BE2C (cell line): ENCODE measurements at regions not wholly inside any gene's neighbourhood (a gene's known extent, or its start where the extent isn't known, plus 50 kb on each side); places are given as distances from the start of the nearest gene placed in this dataset.
A peak's percentile ranks its signal among the peaks of the same experiment; 100 is the strongest.
"Not testable (repeated sequence)": the region's sequence is repeated elsewhere in the genome, so short reads cannot be mapped to it uniquely, and the experiment has no call there.

Experiments
- DNase-seq: peaks from one replicate; pipeline ENCODE4 v3.0.0-alpha.2; 2020
- H3K27me3 ChIP-seq: fragments of 250-450 bp; sonication (Bioruptor Pico); 2 replicates; pipeline ENCODE4 v1.5.1; 2020; ENCODE audit warnings: mild to moderate bottlenecking
- H3K36me3 ChIP-seq: fragments of 250-450 bp; sonication (Bioruptor Pico); 2 replicates; pipeline ENCODE4 v1.5.1; 2020; ENCODE audit warnings: mild to moderate bottlenecking
- H3K4me1 ChIP-seq: fragments of 250-450 bp; sonication (Bioruptor Pico); 2 replicates; pipeline ENCODE4 v1.5.1; 2020
- H3K4me3 ChIP-seq: 2 replicates; pipeline ENCODE4 v1.5.1; 2011; ENCODE audit warnings: low read depth, low read length
- H3K9me3 ChIP-seq: fragments of 250-450 bp; sonication (Bioruptor Pico); 2 replicates; pipeline ENCODE4 v1.5.1; 2020
- CTCF ChIP-seq: IDR thresholded peaks from 2 replicates; pipeline ENCODE4 v1.5.1; 2012; ENCODE audit warnings: mild to moderate bottlenecking, low read depth, low read length

GRCh38 chr16:76696876-76697275 lies 419.7 kb downstream of the CNTNAP4 start:
- no peak for TF ChIP-seq CTCF
- no peaks in the 10 kb centered on the region for H3K27me3 ChIP-seq

GRCh38 chr16:76705892-76706291 lies 428.7 kb downstream of the CNTNAP4 start:
- no peak overlapping the region for H3K4me3 ChIP-seq
- H3K36me3 ChIP-seq, result no peaks in the 10 kb centered on the region
- H3K9me3 ChIP-seq, result no peaks in the 10 kb centered on the region
- H3K27me3 ChIP-seq, result no peaks in the 10 kb centered on the region
- no peak for DNase-seq
- no peak for TF ChIP-seq CTCF
- H3K4me1 ChIP-seq, result no peaks in the 10 kb centered on the region

More at GRCh38 chr16:76696876-76697275, 419.7 kb downstream of the CNTNAP4 start:
- Histone ChIP-seq H3K4me3 (no peak overlapping the region), H3K36me3 (no peaks in the 10 kb centered on the region), H3K9me3 (no peaks in the 10 kb centered on the region), H3K4me1 (no peaks in the 10 kb centered on the region)
- DNase-seq, result no peak

- no peaks in the 10 kb centered on the region for H3K4me1 ChIP-seq
- no peaks in the 10 kb centered on the region for H3K9me3 ChIP-seq
- no peak for DNase-seq
- no peaks in the 10 kb centered on the region for H3K27me3 ChIP-seq
- H3K36me3 ChIP-seq, result no peaks in the 10 kb centered on the region
- no peak overlapping the region for H3K4me3 ChIP-seq
- TF ChIP-seq CTCF, result no peak
These were observed 436.0 kb downstream of the CNTNAP4 start for GRCh38 chr16:76713191-76713590.

DNA sequence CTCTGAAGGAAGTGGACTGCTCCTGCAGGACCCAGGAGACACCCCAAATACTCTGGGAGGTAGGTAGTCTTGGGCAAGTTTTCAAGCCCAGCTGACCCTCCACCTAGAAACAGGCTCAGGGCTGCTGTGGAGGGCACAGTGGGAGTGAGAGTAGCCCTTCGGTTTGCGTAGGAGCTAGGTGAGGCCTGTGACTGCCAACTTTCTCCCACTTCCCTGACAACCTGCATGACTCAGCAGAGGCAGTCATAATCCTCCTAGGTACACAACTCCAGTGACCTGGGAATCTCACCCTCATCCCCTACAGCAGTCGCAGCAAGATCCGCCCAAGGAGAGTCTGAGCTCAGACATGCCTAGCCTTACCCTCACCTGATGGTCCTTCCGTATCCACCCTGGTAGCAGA lies 439.1 kb downstream of the CNTNAP4 start:
- H3K27me3 ChIP-seq, H3K4me3 ChIP-seq, H3K36me3 ChIP-seq, H3K4me1 ChIP-seq, H3K9me3 ChIP-seq, DNase-seq: not testable (repeated sequence)

DNA sequence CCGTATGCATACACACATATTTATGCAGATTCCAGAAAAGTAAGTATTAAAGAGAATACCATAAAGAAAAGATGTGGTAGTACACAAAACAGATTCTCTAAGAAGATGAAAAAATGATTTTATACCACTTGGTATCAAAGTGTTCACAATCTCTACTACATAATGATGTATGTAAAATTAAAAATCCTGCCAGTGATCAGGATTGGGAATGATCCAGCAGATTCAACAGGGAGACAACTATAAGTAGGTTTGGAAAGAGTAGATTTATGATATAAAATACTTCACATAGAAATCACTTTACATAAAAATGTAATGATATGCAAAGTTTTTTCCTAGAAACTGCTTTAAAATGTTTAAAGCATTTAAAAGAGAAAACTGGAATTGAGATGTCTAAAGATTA lies 447.0 kb downstream of the CNTNAP4 start:
- Histone ChIP-seq H3K9me3 (no peaks in the 10 kb centered on the region), H3K36me3 (no peaks in the 10 kb centered on the region), H3K27me3 (no peaks in the 10 kb centered on the region), H3K4me3 (no peak overlapping the region), H3K4me1 (peaks cover 3% of the 10 kb centered on the region)
- no peak for TF ChIP-seq CTCF
- no peak for DNase-seq

DNA sequence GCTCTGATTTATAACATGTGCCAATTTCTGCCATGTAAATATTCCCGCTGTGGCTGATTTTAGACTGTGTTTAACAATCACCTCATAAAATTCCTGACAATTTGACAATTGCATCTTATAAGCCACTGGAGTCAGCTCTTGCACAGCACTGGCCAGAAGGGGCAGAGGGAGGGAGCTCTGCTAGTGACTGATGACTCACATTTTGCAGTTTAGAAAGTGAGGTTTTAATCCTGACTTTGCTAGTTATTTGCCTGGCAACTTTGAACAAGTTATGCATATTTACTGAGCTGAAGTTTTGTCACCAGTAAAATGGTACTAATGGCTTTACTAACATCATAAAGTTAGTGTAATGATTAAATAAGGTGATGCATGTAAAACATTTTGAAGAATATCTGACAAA lies 452.3 kb downstream of the CNTNAP4 start:
- peak; percentile 21; the same call in 1 of the 2 replicates for TF ChIP-seq CTCF
- peak; percentile 27 for DNase-seq
- no peaks in the 10 kb centered on the region for H3K9me3 ChIP-seq

GRCh38 chr16:76732894-76733293 lies 455.7 kb downstream of the CNTNAP4 start:
- no peak for TF ChIP-seq CTCF
- no peaks in the 10 kb centered on the region for H3K36me3 ChIP-seq
- no peaks in the 10 kb centered on the region for H3K9me3 ChIP-seq

More for the DNA sequence above, 452.3 kb downstream of the CNTNAP4 start:
- H3K4me1 ChIP-seq, result peaks cover 16% of the 10 kb centered on the region
- H3K36me3 ChIP-seq, result no peaks in the 10 kb centered on the region
- H3K27me3 ChIP-seq, result no peaks in the 10 kb centered on the region
- H3K4me3 ChIP-seq, result no peak overlapping the region

More at GRCh38 chr16:76732894-76733293, 455.7 kb downstream of the CNTNAP4 start:
- peaks cover 16% of the 10 kb centered on the region for H3K4me1 ChIP-seq
- DNase-seq, result no peak
- no peaks in the 10 kb centered on the region for H3K27me3 ChIP-seq
- no peak overlapping the region for H3K4me3 ChIP-seq
